Mucosa of rectum (tissue), 2 donors: ENCODE measurements at regions not wholly inside any gene's neighbourhood (a gene's known extent, or its start where the extent isn't known, plus 50 kb on each side); places are given as distances from the start of the nearest gene placed in this dataset.

Experiments
- H3K27ac ChIP-seq, 2 donors: one replicate each; pipeline ENCODE4 v1.7.0; 2013; ENCODE audit warnings: inconsistent platforms in 2 of 2, low read depth in 2 of 2, low read length in 2 of 2
- H3K27me3 ChIP-seq, 2 donors: one replicate each; pipeline ENCODE4 v1.7.0; 2013; ENCODE audit warnings: low read length in 2 of 2; ENCODE audit not compliant: control insufficient read depth in 2 of 2, insufficient read depth in 2 of 2
- H3K36me3 ChIP-seq, 2 donors: one replicate each; pipeline ENCODE4 v1.7.0; 2013; ENCODE audit warnings: low read length in 2 of 2; ENCODE audit not compliant: control insufficient read depth in 2 of 2, insufficient read depth in 2 of 2
- H3K4me1 ChIP-seq, 2 donors: one replicate each; pipeline ENCODE4 v1.7.0; 2013; ENCODE audit warnings: low read length in 2 of 2, mild to moderate bottlenecking in 1 of 2; ENCODE audit not compliant: control insufficient read depth in 2 of 2, insufficient read depth in 2 of 2
- H3K4me3 ChIP-seq, 2 donors: one replicate each; pipeline ENCODE4 v1.7.0; 2013; ENCODE audit warnings: low read length in 2 of 2
- H3K9ac ChIP-seq, 2 donors: one replicate each; pipeline ENCODE4 v1.7.0; 2013; ENCODE audit warnings: low read length in 2 of 2, low read depth in 1 of 2, mild to moderate bottlenecking in 1 of 2
- H3K9me3 ChIP-seq, 2 donors: one replicate each; pipeline ENCODE4 v1.7.0; 2013; ENCODE audit warnings: low read length in 2 of 2; ENCODE audit not compliant: control insufficient read depth in 2 of 2
- donor health status: healthy.
- donor health status: Normal muscosa, but diverticular disease.

DNA sequence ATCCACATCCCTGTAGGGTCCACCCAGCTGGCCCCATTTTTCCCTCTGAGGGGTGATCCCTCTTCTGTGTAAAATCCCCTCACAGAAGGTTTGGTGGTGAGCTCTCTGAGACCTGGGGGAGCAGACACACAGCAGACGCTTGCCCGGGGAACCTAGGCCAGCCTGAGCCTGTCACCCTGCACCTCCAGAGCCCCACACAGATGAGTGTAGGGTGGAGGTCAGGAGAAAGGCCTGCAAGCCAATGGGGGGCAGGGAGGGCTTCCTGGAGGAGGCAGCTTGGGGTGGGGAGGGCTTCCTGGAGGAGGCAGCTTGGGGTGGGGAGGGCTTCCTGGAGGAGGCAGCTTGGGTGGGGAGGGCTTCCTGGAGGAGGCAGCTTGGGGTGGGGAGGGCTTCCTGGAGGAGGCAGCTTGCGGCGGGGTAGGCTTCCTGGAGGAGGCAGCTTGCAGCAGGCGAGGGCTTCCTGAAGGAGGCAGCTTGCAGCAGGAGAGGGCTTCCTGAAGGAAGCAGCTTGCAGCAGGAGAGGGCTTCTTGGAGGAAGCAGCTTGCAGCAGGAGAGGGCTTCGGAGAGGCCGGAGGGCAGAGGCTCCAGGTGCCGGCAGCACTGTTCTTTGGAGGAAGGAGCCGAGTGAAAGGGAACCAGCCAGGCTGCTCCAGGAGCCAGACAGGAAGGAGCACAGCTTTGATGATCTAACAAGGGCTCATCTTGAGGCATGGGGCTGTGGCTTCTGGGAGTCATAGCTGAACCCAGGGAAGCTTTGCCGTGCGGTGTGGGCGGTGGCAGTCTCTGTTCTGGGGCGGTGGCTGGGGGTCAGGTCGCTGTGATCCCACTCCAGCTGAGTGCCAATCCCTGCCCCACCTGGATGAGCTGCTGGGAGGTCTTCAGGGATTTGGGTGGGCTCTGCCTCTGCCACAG lies 83.7 kb upstream of the ZNF469 start:
- no peaks in the 10 kb centered on the region for H3K4me1 ChIP-seq
- H3K9ac ChIP-seq, result no peak overlapping the region
- H3K4me3 ChIP-seq, result no peak overlapping the region
- no peaks in the 10 kb centered on the region for H3K36me3 ChIP-seq
- no peaks in the 10 kb centered on the region for H3K27me3 ChIP-seq
- no peak overlapping the region for H3K27ac ChIP-seq
- no peaks in the 10 kb centered on the region for H3K9me3 ChIP-seq

DNA sequence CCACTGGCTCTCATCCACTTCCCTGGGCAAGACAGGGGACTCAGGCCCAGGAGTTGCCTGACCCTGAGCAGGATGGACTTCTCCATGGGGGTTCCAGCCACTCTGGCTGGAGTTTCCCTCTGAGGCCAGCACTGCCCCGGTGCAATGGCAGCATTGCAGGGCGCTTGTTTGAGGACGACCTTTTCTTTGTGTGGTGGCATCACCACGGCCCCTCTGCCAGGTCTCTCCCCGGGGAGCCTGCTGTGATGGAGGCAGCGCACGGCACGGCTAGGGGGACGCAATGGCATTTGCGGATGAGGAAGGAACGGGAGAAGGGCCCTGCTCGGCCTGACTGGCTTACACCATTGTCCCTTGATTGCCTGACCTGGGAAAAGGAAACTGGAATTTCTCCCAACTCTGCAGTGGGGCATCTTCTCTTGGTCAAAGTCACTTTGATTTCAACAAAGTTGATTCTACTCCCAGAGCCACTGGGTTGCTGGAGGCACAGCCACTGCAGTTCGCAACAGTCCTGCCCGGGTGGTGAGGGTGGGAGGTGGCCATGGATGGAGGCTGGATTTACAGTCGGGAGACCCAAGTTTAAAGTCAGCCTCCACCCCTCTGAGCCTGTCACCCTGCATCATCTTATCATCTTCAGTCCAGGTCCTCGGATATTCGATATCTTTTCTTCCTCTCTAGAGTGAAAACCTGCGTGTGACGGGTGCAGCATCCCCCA lies 82.9 kb upstream of the ZNF469 start:
- no peak overlapping the region for H3K9ac ChIP-seq
- no peaks in the 10 kb centered on the region for H3K36me3 ChIP-seq
- no peak overlapping the region for H3K27ac ChIP-seq
- H3K27me3 ChIP-seq, result no peaks in the 10 kb centered on the region
- H3K9me3 ChIP-seq, result no peaks in the 10 kb centered on the region
- no peak overlapping the region for H3K4me3 ChIP-seq
- peaks cover 0 to under 1% of the 10 kb centered on the region in 2 donors for H3K4me1 ChIP-seq

DNA sequence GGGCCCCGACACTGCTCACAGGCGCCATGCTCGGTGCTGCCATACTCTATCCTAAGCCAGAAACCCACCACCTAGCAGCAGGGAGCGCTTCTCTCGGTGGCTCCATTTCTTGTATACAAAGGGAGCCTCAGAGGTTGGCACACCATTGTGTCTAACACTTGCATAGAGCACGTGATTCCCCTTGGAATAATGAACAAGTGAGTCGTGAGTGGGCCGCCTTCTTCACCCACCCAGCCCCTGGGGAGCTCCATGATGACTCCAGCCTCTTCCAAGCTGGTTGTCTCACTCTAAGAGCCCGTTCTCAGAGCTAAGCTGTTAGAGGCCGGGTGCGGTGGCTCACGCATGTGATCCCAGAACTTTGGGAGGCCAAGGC lies 82.3 kb upstream of the ZNF469 start:
- no peaks in the 10 kb centered on the region for H3K9me3 ChIP-seq
- H3K36me3 ChIP-seq, result no peaks in the 10 kb centered on the region
- H3K4me1 ChIP-seq, result peaks cover 0 to 2% of the 10 kb centered on the region in 2 donors
- H3K9ac ChIP-seq, result no peak overlapping the region
- H3K27ac ChIP-seq, result no peak overlapping the region
- no peaks in the 10 kb centered on the region for H3K27me3 ChIP-seq
- no peak overlapping the region for H3K4me3 ChIP-seq

GRCh38 chr16:88301431-88301830 lies 81.3 kb upstream of the ZNF469 start:
- Histone ChIP-seq H3K36me3 (no peaks in the 10 kb centered on the region), H3K27me3 (no peaks in the 10 kb centered on the region), H3K9me3 (no peaks in the 10 kb centered on the region), H3K9ac (no peak overlapping the region), H3K4me1 (peaks cover 0 to 2% of the 10 kb centered on the region in 2 donors), H3K4me3 (no peak overlapping the region), H3K27ac (no peak overlapping the region)

GRCh38 chr16:88301886-88302285 lies 80.9 kb upstream of the ZNF469 start:
- Histone ChIP-seq H3K9ac (no peak overlapping the region), H3K27me3 (no peaks in the 10 kb centered on the region), H3K36me3 (no peaks in the 10 kb centered on the region), H3K27ac (no peak overlapping the region), H3K4me1 (peaks cover 0 to 2% of the 10 kb centered on the region in 2 donors), H3K4me3 (no peak overlapping the region), H3K9me3 (no peaks in the 10 kb centered on the region)

GRCh38 chr16:88302666-88303065 lies 80.1 kb upstream of the ZNF469 start:
- H3K27me3 ChIP-seq, result no peaks in the 10 kb centered on the region
- H3K9ac ChIP-seq, result no peak overlapping the region
- peaks cover 0 to 2% of the 10 kb centered on the region in 2 donors for H3K4me1 ChIP-seq
- H3K27ac ChIP-seq, result no peak overlapping the region
- no peaks in the 10 kb centered on the region for H3K9me3 ChIP-seq
- H3K36me3 ChIP-seq, result no peaks in the 10 kb centered on the region
- H3K4me3 ChIP-seq, result no peak overlapping the region

DNA sequence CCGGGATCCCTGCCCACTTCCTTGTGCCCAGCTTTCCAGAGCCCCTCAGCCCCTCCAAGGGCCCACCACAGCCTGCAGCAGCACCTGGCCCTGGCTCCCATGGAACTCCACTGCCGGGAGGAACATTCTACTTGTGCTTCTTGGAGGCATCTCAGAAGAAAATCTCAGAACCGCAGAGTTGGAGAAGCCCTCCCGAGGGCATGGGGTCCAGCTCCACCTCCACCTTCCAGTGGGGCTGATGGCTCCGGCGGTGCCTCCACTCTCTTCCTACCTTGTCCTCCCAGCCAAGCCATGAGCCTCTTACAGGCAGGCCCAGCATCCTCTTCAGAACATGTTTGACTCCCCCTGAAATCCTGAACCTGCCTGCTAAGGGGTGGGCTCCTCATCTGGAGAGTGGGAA lies 79.4 kb upstream of the ZNF469 start:
- no peaks in the 10 kb centered on the region for H3K9me3 ChIP-seq
- H3K27ac ChIP-seq, result no peak overlapping the region
- H3K9ac ChIP-seq, result no peak overlapping the region
- H3K4me1 ChIP-seq, result peaks cover 0 to 2% of the 10 kb centered on the region in 2 donors
- H3K27me3 ChIP-seq, result no peaks in the 10 kb centered on the region
- no peaks in the 10 kb centered on the region for H3K36me3 ChIP-seq
- H3K4me3 ChIP-seq, result no peak overlapping the region

DNA sequence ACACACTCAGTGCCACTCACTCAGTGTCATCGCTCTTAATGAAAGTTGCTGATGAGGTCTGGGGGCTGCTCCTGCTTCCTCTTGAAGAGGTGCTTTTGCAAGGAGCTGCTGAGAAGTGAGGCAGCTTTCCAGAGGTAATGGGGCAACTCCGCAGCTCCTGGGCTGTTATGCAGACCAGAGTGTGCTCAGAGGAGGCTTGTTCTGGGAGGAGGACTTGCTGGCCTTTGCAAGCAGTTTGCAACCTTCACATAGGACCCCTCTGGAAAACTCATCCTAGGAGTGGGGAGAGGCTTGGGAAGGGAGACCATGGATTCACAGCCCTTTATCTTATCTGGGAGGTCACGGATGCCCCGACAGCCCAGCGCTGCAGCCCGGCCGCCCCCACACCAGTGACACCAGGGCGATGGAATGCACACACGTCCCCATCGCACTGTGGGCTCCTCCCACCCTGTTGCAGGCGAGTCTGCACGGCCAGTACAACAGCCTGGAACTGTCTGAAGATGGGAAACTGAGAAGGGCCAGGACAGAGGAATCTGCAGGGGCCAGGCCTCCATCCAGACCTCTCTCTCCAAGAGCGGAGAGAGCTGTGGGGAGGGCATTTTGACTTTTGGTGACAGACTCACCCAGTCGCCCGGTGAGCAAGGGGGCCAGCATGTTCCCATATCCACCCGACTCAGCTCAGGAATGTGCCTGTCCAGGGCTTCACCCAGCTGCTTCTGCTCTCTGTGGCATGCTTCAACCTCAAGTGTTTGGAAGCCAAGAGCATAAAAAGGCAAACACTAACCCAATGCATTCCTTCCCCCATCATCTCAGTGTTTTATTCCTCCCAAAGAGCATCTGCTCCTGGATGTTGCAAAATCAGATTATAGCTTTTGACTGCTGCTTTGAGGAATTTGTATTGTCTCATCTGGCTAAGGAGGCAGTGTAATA lies 78.6 kb upstream of the ZNF469 start:
- Histone ChIP-seq H3K9me3 (no peaks in the 10 kb centered on the region), H3K4me3 (no peak overlapping the region), H3K27ac (no peak overlapping the region), H3K9ac (no peak overlapping the region), H3K36me3 (no peaks in the 10 kb centered on the region), H3K4me1 (peaks cover 0 to 2% of the 10 kb centered on the region in 2 donors), H3K27me3 (no peaks in the 10 kb centered on the region)

GRCh38 chr16:88305176-88305575 lies 77.6 kb upstream of the ZNF469 start:
- Histone ChIP-seq H3K36me3 (no peaks in the 10 kb centered on the region), H3K4me3 (no peak overlapping the region), H3K4me1 (peaks cover 0 to 2% of the 10 kb centered on the region in 2 donors), H3K27ac (no peak overlapping the region), H3K9ac (no peak overlapping the region), H3K27me3 (no peaks in the 10 kb centered on the region), H3K9me3 (no peaks in the 10 kb centered on the region)
